K562 (cell line): ENCODE measurements at regions not wholly inside any gene's neighbourhood (a gene's known extent, or its start where the extent isn't known, plus 50 kb on each side); places are given as distances from the start of the nearest gene placed in this dataset.

Experiments
- ATAC-seq: fragments of 200-7000 bp; cut with Tn5 transposase; 3 replicates; pipeline ENCODE4 v1.9.1; 2020; ENCODE audit warnings: moderate library complexity
- BruUV-seq: library from RNA; stranded (reverse); fragments of 400-500 nt; replicated peaks from 2 replicates; lab custom pipeline; 2021; lab: Mats Ljungman, UMichigan
- CTCF ChIA-PET: fragments of 300-600 bp; formaldehyde crosslinking; extraction: SDS; loops from one replicate; lab custom pipeline; 2021; ENCODE audit warnings: low intra/inter-chr PET ratio; lab: Yijun Ruan, JAX
- POLR2A ChIA-PET: fragments of 300-600, 350-650 bp; sonication (Branson Sonifier 250); formaldehyde crosslinking; extraction: SDS; loops from one replicate; lab custom pipeline; 2021; ENCODE audit warnings: antibody characterized with exemption, inconsistent platforms; lab: Yijun Ruan, JAX
- DNase-seq, 4 experiments: peaks; one replicate each; pipeline versions ENCODE4 v3.0.0 to v3.0.0-alpha.2; 2011 to 2018; ENCODE audit warnings: low spot score in 3 of 4, mixed read lengths in 3 of 4; ENCODE audit errors: extremely low read depth in 1 of 4
- FAIRE-seq: peaks from 2 replicates; lab custom pipeline; 2011; peaks lifted over from hg19 to GRCh38; lab: Jason Lieb, UNC
- H2AFZ ChIP-seq: 2 replicates; pipeline ENCODE4 v1.6.0; 2011; ENCODE audit warnings: low read depth, low read length, control low read depth, inconsistent platforms
- H3K27ac ChIP-seq: fragments of 200-600 bp; 3 replicates; pipeline ENCODE4 v1.8.0; 2011; ENCODE audit warnings: low read depth, mild to moderate bottlenecking, control low read depth, inconsistent platforms, low read length, moderate library complexity, mixed read lengths; ENCODE audit errors: extremely low read depth
- H3K27me3 ChIP-seq, 2 experiments: fragments of 300-600 bp in 1 of 2; 2 replicates in 1 of 2; 3 replicates in 1 of 2; pipeline versions ENCODE4 v1.6.0 to v1.8.0; 2011; ENCODE audit warnings: inconsistent platforms in 2 of 2, low read length in 2 of 2, mild to moderate bottlenecking in 1 of 2, mixed read lengths in 1 of 2, moderate library complexity in 1 of 2; ENCODE audit not compliant: control insufficient read depth in 2 of 2, insufficient read depth in 2 of 2
- H3K36me3 ChIP-seq: fragments of 300-600 bp; 3 replicates; pipeline ENCODE4 v1.8.0; 2011; ENCODE audit warnings: mild to moderate bottlenecking, low read length, inconsistent platforms; ENCODE audit not compliant: control insufficient read depth, insufficient read depth
- H3K4me1 ChIP-seq, 2 experiments: fragments of 200-600 bp in 1 of 2; replicated peaks in 1 of 2; 2 replicates in 1 of 2; 3 replicates in 1 of 2; pipeline versions ENCODE4 v1.5.1 to v1.8.0; 2011; ENCODE audit warnings: inconsistent platforms in 2 of 2, low read length in 2 of 2, mild to moderate bottlenecking in 1 of 2, mixed read lengths in 1 of 2, moderate library complexity in 1 of 2; ENCODE audit not compliant: control insufficient read depth in 2 of 2, insufficient read depth in 2 of 2
- H3K4me2 ChIP-seq: 2 replicates; pipeline ENCODE4 v1.6.1; 2011; ENCODE audit warnings: low read length, control low read depth, inconsistent platforms, mixed read lengths; ENCODE audit not compliant: insufficient read depth
- H3K4me3 ChIP-seq: fragments of 200-600 bp; sonication (generic), shearing (Covaris generic); 2 replicates; pipeline ENCODE4 v1.5.1; 2016; ENCODE audit warnings: control low read depth, inconsistent platforms
- H3K79me2 ChIP-seq: fragments of 200-600 bp; 3 replicates; pipeline ENCODE4 v1.8.0; 2011; ENCODE audit warnings: low read length, inconsistent platforms; ENCODE audit not compliant: control insufficient read depth, insufficient read depth
- H3K9ac ChIP-seq, 2 experiments: 2 replicates each; pipeline versions ENCODE4 v1.6.0 to v1.6.1; 2011; ENCODE audit warnings: low read depth in 2 of 2, low read length in 2 of 2, control low read depth in 1 of 2, inconsistent platforms in 1 of 2, mild to moderate bottlenecking in 1 of 2, mixed read lengths in 1 of 2; ENCODE audit not compliant: insufficient read depth in 1 of 2
- H3K9me1 ChIP-seq: one replicate; pipeline ENCODE4 v1.6.0; 2011; ENCODE audit warnings: inconsistent platforms, mild to moderate bottlenecking, low read length, moderate library complexity; ENCODE audit not compliant: control insufficient read depth, insufficient read depth
- H3K9me3 ChIP-seq: replicated peaks from 2 replicates; pipeline ENCODE4 v1.5.1; 2011; ENCODE audit warnings: low read depth, low read length, inconsistent platforms; ENCODE audit not compliant: control insufficient read depth, insufficient read depth
- H4K20me1 ChIP-seq: replicated peaks from 2 replicates; pipeline ENCODE4 v1.6.1; 2011; ENCODE audit warnings: low read length, inconsistent platforms, mixed read lengths; ENCODE audit not compliant: control insufficient read depth, insufficient read depth
- ADNP ChIP-seq: fragments of 200-800 bp; sonication (Bioruptor generic); IDR thresholded peaks from 2 replicates; pipeline ENCODE4 v1.6.1; 2016; ENCODE audit warnings: missing genetic modification characterization, missing compliant biosample characterization
- GTF2A2 ChIP-seq: IDR thresholded peaks from 2 replicates; pipeline ENCODE4 v1.6.1; 2016; ENCODE audit warnings: mild to moderate bottlenecking, missing genetic modification characterization, missing compliant biosample characterization
- HNRNPH1 ChIP-seq: fragments of 200-400 bp; formaldehyde crosslinking; optimal IDR thresholded peaks from 2 replicates; pipeline ENCODE3; 2017; ENCODE audit warnings: low read depth, mild to moderate bottlenecking, low read length, moderate library complexity
- HOXB6 ChIP-seq: fragments of 250-450 bp; sonication (Bioruptor Pico); IDR thresholded peaks from 2 replicates; pipeline ENCODE4 v1.5.1; 2022; ENCODE audit warnings: mild to moderate bottlenecking, borderline replicate concordance
- HSF4 ChIP-seq: fragments of 250-450 bp; sonication (Bioruptor Pico); IDR thresholded peaks from 2 replicates; pipeline ENCODE4 v2.1.2; 2022; ENCODE audit warnings: mild to moderate bottlenecking, moderate library complexity, borderline replicate concordance
- ID3 ChIP-seq, 2 experiments: fragments of 250-450 bp in 1 of 2; fragments of 450-650 bp in 1 of 2; sonication (Bioruptor Pico) in 1 of 2; IDR thresholded peaks; 2 replicates each; pipeline versions ENCODE4 v1.6.1 to v1.8.0; 2016 to 2021; ENCODE audit warnings: mild to moderate bottlenecking in 2 of 2, moderate library complexity in 2 of 2, missing compliant biosample characterization in 1 of 2, missing genetic modification characterization in 1 of 2
- MAFG ChIP-seq: fragments of 450-650 bp; conservative IDR thresholded peaks from 2 replicates; pipeline ENCODE4 v1.6.1; 2016; ENCODE audit warnings: missing genetic modification characterization, missing compliant biosample characterization
- MYBL2 ChIP-seq, 2 experiments: fragments of 450-650 bp in 1 of 2; sonication (generic) in 1 of 2; formaldehyde crosslinking in 1 of 2; IDR thresholded peaks; 2 replicates each; pipeline versions ENCODE4 v1.6.1 to v1.8.1; 2017 to 2022; ENCODE audit warnings: borderline replicate concordance in 1 of 2, inconsistent platforms in 1 of 2, low read depth in 1 of 2, mild to moderate bottlenecking in 1 of 2, missing genetic modification reagents in 1 of 2, moderate library complexity in 1 of 2
- PHF20 ChIP-seq: fragments of 450-650 bp; IDR thresholded peaks from 2 replicates; pipeline ENCODE4 v1.6.1; 2018; ENCODE audit not compliant: partially characterized antibody
- SIN3A ChIP-seq, 2 experiments: fragments of 150-350 bp in 1 of 2; IDR thresholded peaks; 2 replicates each; pipeline ENCODE4 v1.6.1; 2011 to 2016; ENCODE audit warnings: borderline replicate concordance in 2 of 2, low read depth in 2 of 2, low read length in 2 of 2, mild to moderate bottlenecking in 2 of 2, moderate library complexity in 2 of 2; ENCODE audit not compliant: control insufficient read depth in 1 of 2
- TCF7 ChIP-seq: sonication (generic); IDR thresholded peaks from 2 replicates; pipeline ENCODE4 v1.6.1; 2016; ENCODE audit warnings: antibody characterized with exemption, borderline replicate concordance
- ZNF766 ChIP-seq: fragments of 200-800 bp; sonication (Bioruptor generic); conservative IDR thresholded peaks from 2 replicates; pipeline ENCODE4 v1.6.1; 2016; ENCODE audit warnings: missing genetic modification characterization, missing compliant biosample characterization
- ZNF77 ChIP-seq: fragments of 250-450 bp; sonication (Bioruptor Pico); IDR thresholded peaks from 2 replicates; pipeline ENCODE4 v1.5.0; 2020
- WGBS: fragments of 100-300 bp; shearing (Covaris generic); methylation state at CpG from one replicate; pipeline ENCODE4 v1.1.6; 2016; ENCODE audit warnings: low coverage, mixed read lengths; ENCODE audit not compliant: insufficient coverage; ENCODE audit errors: missing lambda C conversion rate; 5-methylcytosine and 5-hydroxymethylcytosine counted together
- in situ Hi-C: fragments of 300-500 bp; cut with MboI; formaldehyde crosslinking; loops from 4 replicates; pipeline ENCODE4 v1.15.0; 2018; ENCODE audit warnings: inconsistent platforms, mixed read lengths
- intact Hi-C: fragments of 100-400 bp; cut with micrococcal nuclease; formaldehyde crosslinking; loops from 2 replicates; pipeline ENCODE4 v1.14.2; 2022
- TF ChIP-seq, protein P1 (sequence below): fragments of 250-450 bp; sonication (Bioruptor Pico); IDR thresholded peaks from 2 replicates; pipeline ENCODE4 v1.8.0; 2022; ENCODE audit warnings: inconsistent platforms
- TF ChIP-seq, protein P2 (sequence below): fragments of 450-650 bp; IDR thresholded peaks from 2 replicates; pipeline ENCODE4 v1.6.1; 2018; ENCODE audit not compliant: partially characterized antibody

- Histone ChIP-seq H3K27me3 (no peaks in the 10 kb centered on the region), H4K20me1 (no peaks in the 10 kb centered on the region), H3K4me3 (no peak overlapping the region), H3K4me1 (no peaks in the 10 kb centered on the region), H3K4me2 (no peak overlapping the region), H3K9ac (no peak overlapping the region), H3K27ac (no peak overlapping the region), H3K36me3 (no peaks in the 10 kb centered on the region), H2AFZ (no peak overlapping the region), H3K9me3 (no peaks in the 10 kb centered on the region), H3K9me1 (no peaks in the 10 kb centered on the region), H3K79me2 (no peaks in the 10 kb centered on the region)
- no peak for DNase-seq
- intact Hi-C loops (no loop called here), in situ Hi-C loops (no loop called here)
- BruUV-seq, result no TSS peak
- FAIRE-seq, result no peak
- ChIA-PET POLR2A (no interaction called here), CTCF (no interaction called here)
- ATAC-seq, result no peak
- WGBS, result 0% methylated on average over 1 of the region's 1 CpG
- TF ChIP-seq GTF2A2 (tag) (no peak), ADNP (tag) (no peak), SIN3A (IDR thresholded peaks at IDR 0.05; ENCODE audit: borderline replicate concordance in 2 of 2, control insufficient read depth in 1 of 2, low read depth in 2 of 2, low read length in 2 of 2) (no peak), TCF7 (no peak), ZNF77 (no peak), PHF20 (no peak), ID3 (CRISPR knock-in tag; IDR thresholded peaks at IDR 0.05) (no peak), ID3 (tag; IDR thresholded peaks at IDR 0.05) (no peak), MAFG (tag) (no peak), HNRNPH1 (no peak), HOXB6 (CRISPR knock-in tag) (no peak), HSF4 (CRISPR knock-in tag) (no peak), ZNF766 (CRISPR knock-in tag) (no peak), MYBL2 (IDR thresholded peaks at IDR 0.05; ENCODE audit: low read depth) (no peak), MYBL2 (CRISPR knock-in tag; IDR thresholded peaks at IDR 0.05; ENCODE audit: borderline replicate concordance) (no peak)
- TF ChIP-seq, protein P1, sequence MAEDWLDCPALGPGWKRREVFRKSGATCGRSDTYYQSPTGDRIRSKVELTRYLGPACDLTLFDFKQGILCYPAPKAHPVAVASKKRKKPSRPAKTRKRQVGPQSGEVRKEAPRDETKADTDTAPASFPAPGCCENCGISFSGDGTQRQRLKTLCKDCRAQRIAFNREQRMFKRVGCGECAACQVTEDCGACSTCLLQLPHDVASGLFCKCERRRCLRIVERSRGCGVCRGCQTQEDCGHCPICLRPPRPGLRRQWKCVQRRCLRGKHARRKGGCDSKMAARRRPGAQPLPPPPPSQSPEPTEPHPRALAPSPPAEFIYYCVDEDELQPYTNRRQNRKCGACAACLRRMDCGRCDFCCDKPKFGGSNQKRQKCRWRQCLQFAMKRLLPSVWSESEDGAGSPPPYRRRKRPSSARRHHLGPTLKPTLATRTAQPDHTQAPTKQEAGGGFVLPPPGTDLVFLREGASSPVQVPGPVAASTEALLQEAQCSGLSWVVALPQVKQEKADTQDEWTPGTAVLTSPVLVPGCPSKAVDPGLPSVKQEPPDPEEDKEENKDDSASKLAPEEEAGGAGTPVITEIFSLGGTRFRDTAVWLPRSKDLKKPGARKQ (CRISPR knock-in tag), result no peak
- TF ChIP-seq, protein P2, sequence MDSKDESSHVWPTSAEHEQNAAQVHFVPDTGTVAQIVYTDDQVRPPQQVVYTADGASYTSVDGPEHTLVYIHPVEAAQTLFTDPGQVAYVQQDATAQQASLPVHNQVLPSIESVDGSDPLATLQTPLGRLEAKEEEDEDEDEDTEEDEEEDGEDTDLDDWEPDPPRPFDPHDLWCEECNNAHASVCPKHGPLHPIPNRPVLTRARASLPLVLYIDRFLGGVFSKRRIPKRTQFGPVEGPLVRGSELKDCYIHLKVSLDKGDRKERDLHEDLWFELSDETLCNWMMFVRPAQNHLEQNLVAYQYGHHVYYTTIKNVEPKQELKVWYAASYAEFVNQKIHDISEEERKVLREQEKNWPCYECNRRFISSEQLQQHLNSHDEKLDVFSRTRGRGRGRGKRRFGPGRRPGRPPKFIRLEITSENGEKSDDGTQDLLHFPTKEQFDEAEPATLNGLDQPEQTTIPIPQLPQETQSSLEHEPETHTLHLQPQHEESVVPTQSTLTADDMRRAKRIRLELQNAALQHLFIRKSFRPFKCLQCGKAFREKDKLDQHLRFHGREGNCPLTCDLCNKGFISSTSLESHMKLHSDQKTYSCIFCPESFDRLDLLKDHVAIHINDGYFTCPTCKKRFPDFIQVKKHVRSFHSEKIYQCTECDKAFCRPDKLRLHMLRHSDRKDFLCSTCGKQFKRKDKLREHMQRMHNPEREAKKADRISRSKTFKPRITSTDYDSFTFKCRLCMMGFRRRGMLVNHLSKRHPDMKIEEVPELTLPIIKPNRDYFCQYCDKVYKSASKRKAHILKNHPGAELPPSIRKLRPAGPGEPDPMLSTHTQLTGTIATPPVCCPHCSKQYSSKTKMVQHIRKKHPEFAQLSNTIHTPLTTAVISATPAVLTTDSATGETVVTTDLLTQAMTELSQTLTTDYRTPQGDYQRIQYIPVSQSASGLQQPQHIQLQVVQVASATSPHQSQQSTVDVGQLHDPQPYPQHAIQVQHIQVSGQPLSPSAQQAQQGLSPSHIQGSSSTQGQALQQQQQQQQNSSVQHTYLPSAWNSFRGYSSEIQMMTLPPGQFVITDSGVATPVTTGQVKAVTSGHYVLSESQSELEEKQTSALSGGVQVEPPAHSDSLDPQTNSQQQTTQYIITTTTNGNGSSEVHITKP, result no peak
Measured at GRCh38 chr2:23244617-23245016, 140.4 kb upstream of the KLHL29 start.
